ENCODE measurements at regions not wholly inside any gene's neighbourhood (a gene's known extent, or its start where the extent isn't known, plus 50 kb on each side); places are given as distances from the start of the nearest gene placed in this dataset.

- DNase-seq (ENCODE audit: low read depth, low spot score) (no peak), ATAC-seq (no peak)
- H3K27me3 ChIP-seq (ENCODE audit: insufficient read depth, low read length), result no peaks in the 10 kb centered on the region
- H3K36me3 ChIP-seq (ENCODE audit: control insufficient read depth in 1 of 2, insufficient read depth in 2 of 2, low read length in 2 of 2), result no peaks in the 10 kb centered on the region
- H3K79me2 ChIP-seq (ENCODE audit: insufficient read depth, low read length), result no peaks in the 10 kb centered on the region
- ChIA-PET RAD21 (ENCODE audit: low non-redundant PET in 1 of 2, low total read pairs in 2 of 2, uncharacterized antibody in 2 of 2, unreplicated experiment in 2 of 2) (no interaction called here), CTCF (no interaction called here), POLR2A (no interaction called here)
- no peaks in the 10 kb centered on the region for H3K9me3 ChIP-seq (ENCODE audit: control insufficient read depth in 1 of 2, insufficient read depth in 1 of 2, low read depth in 1 of 2, low read length in 2 of 2)
- H3K4me2 ChIP-seq (ENCODE audit: low read length), result no peak overlapping the region
- BruUV-seq (replicated peaks), result no TSS peak
- no peak overlapping the region for H3K27ac ChIP-seq (ENCODE audit: low read depth, low read length)
- H3K4me3 ChIP-seq (replicated peaks in 1 of 2; ENCODE audit: low read depth in 1 of 2, low read length in 2 of 2), result no peak overlapping the region
- intact Hi-C loops (cut with micrococcal nuclease), result no loop called here
- no peak overlapping the region for H3K9ac ChIP-seq (ENCODE audit: low read length)
- H2AFZ ChIP-seq (ENCODE audit: low read depth, low read length, poor library complexity, severe bottlenecking), result no peak overlapping the region
- no peaks in the 10 kb centered on the region for H3K4me1 ChIP-seq (ENCODE audit: control insufficient read depth in 1 of 2, insufficient read depth in 2 of 2, low read length in 2 of 2)
- H4K20me1 ChIP-seq (ENCODE audit: insufficient read depth), result no peaks in the 10 kb centered on the region
- TF ChIP-seq POLR2AphosphoS5 (IDR thresholded peaks at IDR 0.05; ENCODE audit: low read depth, low read length) (no peak), SRF (IDR thresholded peaks at IDR 0.05; ENCODE audit: low read depth) (no peak), CEBPB (IDR thresholded peaks at IDR 0.05; ENCODE audit: low read depth) (no peak), CBX3 (IDR thresholded peaks at IDR 0.05; ENCODE audit: low read depth) (no peak), ATF3 (IDR thresholded peaks at IDR 0.05) (no peak)
- 0 out of 2 replicates have a peak, but pooled peaks cover 2% of the 10 kb centered on the region for H3K9me2 ChIP-seq (ENCODE audit: insufficient read depth)
Observed at GRCh38 chr18:1732143-1732542, 827.5 kb downstream of the ADCYAP1 start.

GRCh38 chr18:1746131-1746530, 825.2 kb downstream of the METTL4 start:
- TF ChIP-seq YY1 (IDR thresholded peaks at IDR 0.05; ENCODE audit: extremely low read depth, insufficient replicate concordance, low read depth, low read length) (no peak), SP1 (IDR thresholded peaks at IDR 0.05; ENCODE audit: low read depth) (no peak), JUND (IDR thresholded peaks at IDR 0.05) (no peak), EZH2 (IDR thresholded peaks at IDR 0.05) (no peak), CBX3 (IDR thresholded peaks at IDR 0.05; ENCODE audit: low read depth) (no peak), SRF (IDR thresholded peaks at IDR 0.05; ENCODE audit: low read depth) (no peak), CEBPB (IDR thresholded peaks at IDR 0.05; ENCODE audit: low read depth) (no peak), POLR2A (IDR thresholded peaks at IDR 0.05; ENCODE audit: borderline replicate concordance, extremely low read depth, insufficient read depth, insufficient read length) (no peak), ZBTB33 (IDR thresholded peaks at IDR 0.05; ENCODE audit: extremely low read depth, insufficient replicate concordance, low read length) (no peak), REST (IDR thresholded peaks at IDR 0.05; ENCODE audit: low read depth) (no peak), EGR1 (IDR thresholded peaks at IDR 0.05; ENCODE audit: low read depth) (no peak), ZNF274 (IDR thresholded peaks at IDR 0.05; ENCODE audit: low read depth, low read length) (no peak), POLR2AphosphoS5 (IDR thresholded peaks at IDR 0.05; ENCODE audit: low read depth, low read length) (no peak), MAX (IDR thresholded peaks at IDR 0.05) (no peak)
- Histone ChIP-seq H3K79me2 (ENCODE audit: insufficient read depth, low read length) (no peaks in the 10 kb centered on the region), H3K4me3 (replicated peaks in 1 of 2; ENCODE audit: low read depth in 1 of 2, low read length in 2 of 2) (no peak overlapping the region), H3K4me1 (ENCODE audit: control insufficient read depth in 1 of 2, insufficient read depth in 2 of 2, low read length in 2 of 2) (no peaks in the 10 kb centered on the region), H3K27ac (ENCODE audit: low read depth, low read length) (no peak overlapping the region), H3K9me2 (ENCODE audit: insufficient read depth) (no peaks in the 10 kb centered on the region), H3K27me3 (ENCODE audit: insufficient read depth, low read length) (no peaks in the 10 kb centered on the region), H3K9ac (ENCODE audit: low read length) (no peak overlapping the region), H3K36me3 (ENCODE audit: control insufficient read depth in 1 of 2, insufficient read depth in 2 of 2, low read length in 2 of 2) (no peaks in the 10 kb centered on the region), H3K9me3 (ENCODE audit: control insufficient read depth in 1 of 2, insufficient read depth in 1 of 2, low read depth in 1 of 2, low read length in 2 of 2) (no peaks in the 10 kb centered on the region), H3K4me2 (ENCODE audit: low read length) (no peak overlapping the region), H4K20me1 (ENCODE audit: insufficient read depth) (no peaks in the 10 kb centered on the region), H2AFZ (ENCODE audit: low read depth, low read length, poor library complexity, severe bottlenecking) (no peak overlapping the region)
- DNase-seq (ENCODE audit: low read depth, low spot score), result no peak
- BruUV-seq (replicated peaks), result no TSS peak
- ChIA-PET CTCF (no interaction called here), POLR2A (no interaction called here), RAD21 (ENCODE audit: low non-redundant PET in 1 of 2, low total read pairs in 2 of 2, uncharacterized antibody in 2 of 2, unreplicated experiment in 2 of 2) (no interaction called here)
- intact Hi-C loops (cut with micrococcal nuclease), result no loop called here
- no peak for ATAC-seq
